Activated CD4-positive, alpha-beta T cell treated with anti-CD3 and anti-CD28 coated beads, Interleukin-2, amount 50 U/mL, for 16 hours (primary cell): ENCODE measurements at regions not wholly inside any gene's neighbourhood (a gene's known extent, or its start where the extent isn't known, plus 50 kb on each side); places are given as distances from the start of the nearest gene placed in this dataset.
"Not testable (repeated sequence)": the region's sequence is repeated elsewhere in the genome, so short reads cannot be mapped to it uniquely, and the experiment has no call there.

Source experiments
- DNase-seq: peaks from one replicate; pipeline ENCODE4 v3.0.0-alpha.2; 2020

- DNase-seq = no peak
Measured at GRCh38 chr6:126210398-126211075, 129.4 kb upstream of the CENPW start.

- DNase-seq = no peak
Measured at GRCh38 chr6:126217497-126217896, 122.4 kb upstream of the CENPW start.

GRCh38 chr6:126220901-126221300 lies 119.0 kb upstream of the CENPW start:
- not testable (repeated sequence) for DNase-seq

GRCh38 chr6:126227833-126228702 lies 111.8 kb upstream of the CENPW start:
- DNase-seq = no peak

- DNase-seq = no peak
Measured at GRCh38 chr6:126232671-126233070, 107.2 kb upstream of the CENPW start.

GRCh38 chr6:126233192-126233591 lies 106.7 kb upstream of the CENPW start:
- DNase-seq = no peak

- no peak for DNase-seq
Measured at GRCh38 chr6:126235363-126235762, 104.6 kb upstream of the CENPW start.

GRCh38 chr6:126245077-126245476 lies 94.8 kb upstream of the CENPW start:
- no peak for DNase-seq

GRCh38 chr6:126252154-126252553 lies 87.8 kb upstream of the CENPW start:
- no peak for DNase-seq

GRCh38 chr6:126253431-126253830 lies 86.5 kb upstream of the CENPW start:
- no peak for DNase-seq

GRCh38 chr6:126258150-126258549 lies 81.8 kb upstream of the CENPW start:
- no peak for DNase-seq

GRCh38 chr6:126261792-126262421 lies 78.0 kb upstream of the CENPW start:
- no peak for DNase-seq

GRCh38 chr6:126264265-126264664 lies 75.7 kb upstream of the CENPW start:
- DNase-seq = no peak

GRCh38 chr6:126266664-126267063 lies 73.3 kb upstream of the CENPW start:
- DNase-seq = no peak

GRCh38 chr6:126267626-126268025 lies 72.3 kb upstream of the CENPW start:
- DNase-seq = no peak

- DNase-seq = no peak
Measured at GRCh38 chr6:126268092-126268491, 71.8 kb upstream of the CENPW start.

GRCh38 chr6:126280287-126280686 lies 59.6 kb upstream of the CENPW start:
- no peak for DNase-seq

- DNase-seq = no peak
Measured at GRCh38 chr6:126285871-126286365, 54.0 kb upstream of the CENPW start.
